ENCODE measurements at regions not wholly inside any gene's neighbourhood (a gene's known extent, or its start where the extent isn't known, plus 50 kb on each side); places are given as distances from the start of the nearest gene placed in this dataset.

DNA sequence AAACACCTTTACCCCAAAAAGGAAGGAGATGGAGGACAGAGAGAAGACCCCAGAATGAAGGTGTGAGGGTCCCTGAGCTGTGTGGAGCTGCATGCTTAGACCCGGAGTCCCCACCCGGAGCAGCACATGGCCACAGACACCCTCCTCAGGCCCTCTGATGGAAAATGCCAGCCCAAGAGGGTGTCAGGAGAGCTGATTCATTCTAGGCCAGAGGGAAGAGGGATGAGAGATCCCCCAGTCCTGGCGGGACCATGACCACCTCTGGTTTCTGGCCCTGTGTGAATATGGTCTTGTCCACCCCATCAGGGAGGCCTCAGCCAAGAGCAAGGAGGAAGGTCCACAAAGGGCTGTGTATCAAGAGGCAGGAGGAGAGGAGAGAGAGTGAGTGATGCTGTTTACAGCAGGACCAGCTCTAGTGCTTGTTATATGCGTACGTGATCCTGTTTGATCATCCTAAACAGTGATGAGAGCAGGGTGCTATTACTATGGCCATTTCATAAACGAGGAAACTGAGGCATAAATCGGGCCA lies 186.6 kb upstream of the HAAO start:
- Histone ChIP-seq H3K4me1 (ENCODE audit: insufficient read depth, low read length, poor library complexity, severe bottlenecking) (no peaks in the 10 kb centered on the region), H3K9me3 (ENCODE audit: low read depth, low read length, poor library complexity, severe bottlenecking) (no peaks in the 10 kb centered on the region), H3K4me3 (ENCODE audit: low read depth, low read length, poor library complexity, severe bottlenecking) (no peak overlapping the region), H3K27me3 (replicated peaks; ENCODE audit: insufficient read depth, low read depth, low read length, poor library complexity) (no peaks in the 10 kb centered on the region), H3K36me3 (ENCODE audit: insufficient read depth, low read length, poor library complexity, severe bottlenecking) (no peaks in the 10 kb centered on the region), H3K27ac (ENCODE audit: low read depth, low read length, poor library complexity, severe bottlenecking) (no peak overlapping the region)
- no peak for DNase-seq (ENCODE audit: low spot score)
- no TSS peak for BruUV-seq (replicated peaks)
- POLR2A ChIA-PET (ENCODE audit: low non-redundant PET): no interaction called here
- TF ChIP-seq EZH2 (IDR thresholded peaks at IDR 0.05; ENCODE audit: borderline replicate concordance, low read depth, low read length, poor library complexity, severe bottlenecking): no peak
- TF ChIP-seq, protein P1, sequence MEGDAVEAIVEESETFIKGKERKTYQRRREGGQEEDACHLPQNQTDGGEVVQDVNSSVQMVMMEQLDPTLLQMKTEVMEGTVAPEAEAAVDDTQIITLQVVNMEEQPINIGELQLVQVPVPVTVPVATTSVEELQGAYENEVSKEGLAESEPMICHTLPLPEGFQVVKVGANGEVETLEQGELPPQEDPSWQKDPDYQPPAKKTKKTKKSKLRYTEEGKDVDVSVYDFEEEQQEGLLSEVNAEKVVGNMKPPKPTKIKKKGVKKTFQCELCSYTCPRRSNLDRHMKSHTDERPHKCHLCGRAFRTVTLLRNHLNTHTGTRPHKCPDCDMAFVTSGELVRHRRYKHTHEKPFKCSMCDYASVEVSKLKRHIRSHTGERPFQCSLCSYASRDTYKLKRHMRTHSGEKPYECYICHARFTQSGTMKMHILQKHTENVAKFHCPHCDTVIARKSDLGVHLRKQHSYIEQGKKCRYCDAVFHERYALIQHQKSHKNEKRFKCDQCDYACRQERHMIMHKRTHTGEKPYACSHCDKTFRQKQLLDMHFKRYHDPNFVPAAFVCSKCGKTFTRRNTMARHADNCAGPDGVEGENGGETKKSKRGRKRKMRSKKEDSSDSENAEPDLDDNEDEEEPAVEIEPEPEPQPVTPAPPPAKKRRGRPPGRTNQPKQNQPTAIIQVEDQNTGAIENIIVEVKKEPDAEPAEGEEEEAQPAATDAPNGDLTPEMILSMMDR (conservative IDR thresholded peaks at IDR 0.05; ENCODE audit: low read depth, low read length): no peak
- intact Hi-C loops (cut with micrococcal nuclease; ENCODE audit: unreplicated experiment): loop anchor here (10.0 kb wide), 1 partner anchor 146 kb away; no protein-coding TSS in a partner anchor
- CTCF ChIA-PET: no interaction called here

GRCh38 chr2:42978175-42978886 lies 185.9 kb upstream of the HAAO start:
- ChIA-PET POLR2A (ENCODE audit: low non-redundant PET) (no interaction called here), CTCF (no interaction called here)
- no peak for DNase-seq (ENCODE audit: low spot score)
- BruUV-seq (replicated peaks): no TSS peak
- no peak overlapping the region for H3K4me3 ChIP-seq (ENCODE audit: low read depth, low read length, poor library complexity, severe bottlenecking)
- H3K4me1 ChIP-seq (ENCODE audit: insufficient read depth, low read length, poor library complexity, severe bottlenecking): no peaks in the 10 kb centered on the region
- no peaks in the 10 kb centered on the region for H3K36me3 ChIP-seq (ENCODE audit: insufficient read depth, low read length, poor library complexity, severe bottlenecking)
- H3K27ac ChIP-seq (ENCODE audit: low read depth, low read length, poor library complexity, severe bottlenecking): no peak overlapping the region
- H3K9me3 ChIP-seq (ENCODE audit: low read depth, low read length, poor library complexity, severe bottlenecking): no peaks in the 10 kb centered on the region
- intact Hi-C loops (cut with micrococcal nuclease; ENCODE audit: unreplicated experiment): loop anchor here (10.0 kb wide), 1 partner anchor 146 kb away; no protein-coding TSS in a partner anchor
- no peak for TF ChIP-seq EZH2 (IDR thresholded peaks at IDR 0.05; ENCODE audit: borderline replicate concordance, low read depth, low read length, poor library complexity, severe bottlenecking)
- TF ChIP-seq, protein P1 (conservative IDR thresholded peaks at IDR 0.05; ENCODE audit: low read depth, low read length): no peak
- no peaks in the 10 kb centered on the region for H3K27me3 ChIP-seq (replicated peaks; ENCODE audit: insufficient read depth, low read depth, low read length, poor library complexity)

DNA sequence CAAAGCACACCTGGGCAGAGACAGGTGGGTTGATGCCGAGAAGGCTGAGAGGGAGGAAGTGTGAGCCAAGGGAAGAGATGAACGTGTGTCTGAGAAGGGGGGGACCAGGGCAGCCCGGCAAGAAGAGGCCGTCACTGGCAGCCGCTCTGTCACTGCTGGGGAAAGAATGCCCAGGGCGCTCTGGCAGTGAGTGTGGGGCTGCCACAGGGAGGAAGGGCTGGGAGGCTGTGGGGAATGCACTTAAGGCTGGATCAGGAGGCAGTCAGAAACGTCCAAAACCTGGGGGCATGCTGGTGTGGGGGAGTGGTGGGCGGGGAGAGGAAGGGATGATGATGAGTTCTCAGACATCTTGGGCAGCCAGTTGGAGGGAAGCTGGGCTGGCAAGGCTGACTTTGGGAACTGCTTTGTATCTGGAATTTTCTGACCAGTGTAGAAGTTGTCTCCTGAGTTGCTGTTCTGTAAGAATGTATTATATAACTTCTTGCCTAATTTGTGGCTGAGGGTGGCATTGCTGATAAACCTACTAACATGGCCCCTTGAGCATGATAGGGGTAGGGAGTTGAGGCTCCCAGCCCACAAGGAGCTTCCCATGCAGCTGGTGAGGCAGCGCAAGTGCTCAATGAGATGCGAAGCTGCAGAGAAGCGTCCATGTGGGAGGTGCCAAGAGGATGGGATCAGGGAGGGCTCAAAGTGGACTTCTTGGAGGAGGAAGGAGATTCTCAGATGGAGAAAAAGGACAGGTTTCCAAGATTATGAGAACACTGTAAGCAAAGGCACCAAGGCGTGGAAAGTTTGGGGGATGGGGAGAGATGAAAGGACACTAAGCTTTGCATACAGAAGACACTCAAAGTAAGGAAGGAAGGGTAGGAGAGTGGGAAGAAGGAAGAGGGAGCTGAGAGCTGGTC lies 185.1 kb upstream of the HAAO start:
- CTCF ChIA-PET: interaction anchor here (0.6 to 2.9 kb wide), 2 partner anchors 116 to 250 kb away, joined by 3 to 14 read pairs; partner anchors contain the start of gene ZFP36L2
- H3K4me3 ChIP-seq (ENCODE audit: low read depth, low read length, poor library complexity, severe bottlenecking): no peak overlapping the region
- H3K27me3 ChIP-seq (replicated peaks; ENCODE audit: insufficient read depth, low read depth, low read length, poor library complexity): no peaks in the 10 kb centered on the region
- BruUV-seq (replicated peaks): no TSS peak
- H3K9me3 ChIP-seq (ENCODE audit: low read depth, low read length, poor library complexity, severe bottlenecking): no peaks in the 10 kb centered on the region
- TF ChIP-seq EZH2 (IDR thresholded peaks at IDR 0.05; ENCODE audit: borderline replicate concordance, low read depth, low read length, poor library complexity, severe bottlenecking): no peak
- TF ChIP-seq, protein P1 (conservative IDR thresholded peaks at IDR 0.05; ENCODE audit: low read depth, low read length): no peak
- H3K36me3 ChIP-seq (ENCODE audit: insufficient read depth, low read length, poor library complexity, severe bottlenecking): no peaks in the 10 kb centered on the region
- intact Hi-C loops (cut with micrococcal nuclease; ENCODE audit: unreplicated experiment): loop anchor here (10.0 kb wide), 1 partner anchor 147 kb away; no protein-coding TSS in a partner anchor
- no peak for DNase-seq (ENCODE audit: low spot score)
- no peak overlapping the region for H3K27ac ChIP-seq (ENCODE audit: low read depth, low read length, poor library complexity, severe bottlenecking)
- no peaks in the 10 kb centered on the region for H3K4me1 ChIP-seq (ENCODE audit: insufficient read depth, low read length, poor library complexity, severe bottlenecking)
- POLR2A ChIA-PET (ENCODE audit: low non-redundant PET): interaction anchor here (0.6 kb wide), 1 partner anchor 26 kb away, joined by 5 read pairs; no protein-coding TSS in a partner anchor
